Ovary (tissue), 3 donors: ENCODE measurements at regions not wholly inside any gene's neighbourhood (a gene's known extent, or its start where the extent isn't known, plus 50 kb on each side); places are given as distances from the start of the nearest gene placed in this dataset.

ENCODE experiments used
- EP300 ChIP-seq: sonication (generic); formaldehyde crosslinking; IDR thresholded peaks from one replicate; pipeline ENCODE4 v1.6.1; 2017; ENCODE audit warnings: antibody characterized with exemption
- POLR2A ChIP-seq: fragments of 450-650 bp; IDR thresholded peaks from one replicate; pipeline ENCODE4 v1.6.1; 2017; ENCODE audit warnings: antibody characterized with exemption, mild to moderate bottlenecking, moderate library complexity
- TF ChIP-seq, protein P1 (sequence below), 3 donors: fragments of 450-650 bp in 2 of 3; fragments of 200-600 bp in 1 of 3; IDR thresholded peaks; one replicate each; pipeline versions ENCODE4 v1.5.1 to v1.8.0; 2016 to 2022; ENCODE audit warnings: antibody characterized with exemption in 3 of 3, mild to moderate bottlenecking in 1 of 3
- donor health status: DM: no; HTN: no; CAD: no.

DNA sequence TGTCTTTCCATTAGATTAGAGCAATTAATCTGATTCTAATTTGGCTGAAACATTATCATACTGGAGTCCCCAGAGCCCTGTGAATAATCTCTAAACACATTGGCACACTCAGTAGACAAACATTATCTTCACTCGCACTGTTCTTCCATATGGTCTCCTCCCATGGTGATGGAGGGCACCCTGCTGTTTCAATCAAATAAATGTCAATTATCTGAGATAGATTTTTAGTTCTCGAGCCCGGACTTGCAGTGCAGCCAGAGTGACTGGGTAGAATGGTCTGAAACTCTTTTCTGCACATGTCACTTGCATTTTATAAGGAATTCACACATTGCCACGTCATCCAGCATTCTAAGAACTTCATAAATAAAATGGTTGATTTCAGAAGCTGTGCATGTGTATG, 90.6 kb upstream of the MAP3K7 start:
- TF ChIP-seq, protein P1, sequence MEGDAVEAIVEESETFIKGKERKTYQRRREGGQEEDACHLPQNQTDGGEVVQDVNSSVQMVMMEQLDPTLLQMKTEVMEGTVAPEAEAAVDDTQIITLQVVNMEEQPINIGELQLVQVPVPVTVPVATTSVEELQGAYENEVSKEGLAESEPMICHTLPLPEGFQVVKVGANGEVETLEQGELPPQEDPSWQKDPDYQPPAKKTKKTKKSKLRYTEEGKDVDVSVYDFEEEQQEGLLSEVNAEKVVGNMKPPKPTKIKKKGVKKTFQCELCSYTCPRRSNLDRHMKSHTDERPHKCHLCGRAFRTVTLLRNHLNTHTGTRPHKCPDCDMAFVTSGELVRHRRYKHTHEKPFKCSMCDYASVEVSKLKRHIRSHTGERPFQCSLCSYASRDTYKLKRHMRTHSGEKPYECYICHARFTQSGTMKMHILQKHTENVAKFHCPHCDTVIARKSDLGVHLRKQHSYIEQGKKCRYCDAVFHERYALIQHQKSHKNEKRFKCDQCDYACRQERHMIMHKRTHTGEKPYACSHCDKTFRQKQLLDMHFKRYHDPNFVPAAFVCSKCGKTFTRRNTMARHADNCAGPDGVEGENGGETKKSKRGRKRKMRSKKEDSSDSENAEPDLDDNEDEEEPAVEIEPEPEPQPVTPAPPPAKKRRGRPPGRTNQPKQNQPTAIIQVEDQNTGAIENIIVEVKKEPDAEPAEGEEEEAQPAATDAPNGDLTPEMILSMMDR (IDR thresholded peaks at IDR 0.05), result no peak
- TF ChIP-seq POLR2A (no peak), EP300 (no peak)
